OCI-LY3 (cell line): ENCODE measurements at regions not wholly inside any gene's neighbourhood (a gene's known extent, or its start where the extent isn't known, plus 50 kb on each side); places are given as distances from the start of the nearest gene placed in this dataset.

ENCODE experiments used
- H2AFZ ChIP-seq: fragments of 200-600, 300-600 bp; shearing (Covaris generic); 2 replicates; pipeline ENCODE4 v1.6.0; 2014; ENCODE audit warnings: antibody characterized with exemption, low read depth, low read length
- H3K27ac ChIP-seq: fragments of 200-600, 300-600 bp; sonication (generic); 2 replicates; pipeline ENCODE4 v1.5.1; 2014; ENCODE audit warnings: mild to moderate bottlenecking, low read length, moderate library complexity, mixed read lengths
- H3K27me3 ChIP-seq: fragments of 200-600, 300-600 bp; sonication (generic); 2 replicates; pipeline ENCODE4 v1.6.1; 2014; ENCODE audit warnings: low read depth, low read length, mixed read lengths
- H3K36me3 ChIP-seq: fragments of 200-600, 300-600 bp; sonication (generic); replicated peaks from 2 replicates; pipeline ENCODE3; 2014; ENCODE audit warnings: low read depth, low read length, mixed read lengths
- H3K4me1 ChIP-seq: fragments of 300-600, 200-600 bp; sonication (generic); 2 replicates; pipeline ENCODE4 v1.6.1; 2014; ENCODE audit warnings: low read length, mixed read lengths
- H3K4me2 ChIP-seq: fragments of 200-600, 300-600 bp; sonication (generic); 2 replicates; pipeline ENCODE4 v1.6.1; 2014; ENCODE audit warnings: low read length, mixed read lengths
- H3K4me3 ChIP-seq: fragments of 300-600, 200-600 bp; sonication (generic); 2 replicates; pipeline ENCODE4 v1.5.1; 2014; ENCODE audit warnings: antibody characterized with exemption, mild to moderate bottlenecking, low read length, moderate library complexity
- H3K79me2 ChIP-seq: fragments of 300-600, 200-600 bp; shearing (Covaris generic); 2 replicates; pipeline ENCODE4 v1.6.1; 2014; ENCODE audit warnings: mild to moderate bottlenecking, low read length, mixed read lengths
- H3K9ac ChIP-seq: fragments of 300-600, 200-600 bp; shearing (Covaris generic); 2 replicates; pipeline ENCODE4 v1.6.0; 2014; ENCODE audit warnings: mild to moderate bottlenecking, low read length, moderate library complexity
- H3K9me3 ChIP-seq: fragments of 200-600, 300-600 bp; shearing (Covaris generic); 2 replicates; pipeline ENCODE4 v1.6.1; 2014; ENCODE audit warnings: low read length, mixed read lengths; ENCODE audit not compliant: insufficient read depth
- H4K20me1 ChIP-seq: fragments of 200-600, 300-600 bp; sonication (generic); 2 replicates; pipeline ENCODE4 v1.6.1; 2016; ENCODE audit warnings: low read length, mixed read lengths; ENCODE audit not compliant: insufficient read depth
- CTCF ChIP-seq: fragments of 200-600, 300-600 bp; sonication (generic); IDR thresholded peaks from 2 replicates; pipeline ENCODE4 v1.5.1; 2014; ENCODE audit warnings: antibody characterized with exemption, low read length, low read depth
- EZH2phosphoT487 ChIP-seq: fragments of 200-600 bp; shearing (Covaris generic); IDR thresholded peaks from 2 replicates; pipeline ENCODE4 v1.6.1; 2018; ENCODE audit warnings: antibody characterized with exemption, mixed run types, low read depth

- H3K4me2 ChIP-seq = no peak overlapping the region
- TF ChIP-seq EZH2phosphoT487 (no peak), CTCF (no peak)
- no peak overlapping the region for H3K4me3 ChIP-seq
- no peaks in the 10 kb centered on the region for H3K79me2 ChIP-seq
- H3K27ac ChIP-seq = no peak overlapping the region
- no peaks in the 10 kb centered on the region for H3K4me1 ChIP-seq
- no peak overlapping the region for H2AFZ ChIP-seq
- peaks cover 8% of the 10 kb centered on the region; the same call in 1 of the 2 replicates for H3K27me3 ChIP-seq
- no peaks in the 10 kb centered on the region for H3K9me3 ChIP-seq
- no peak overlapping the region for H3K9ac ChIP-seq
- H4K20me1 ChIP-seq = no peaks in the 10 kb centered on the region
- no peaks in the 10 kb centered on the region for H3K36me3 ChIP-seq
Measured at GRCh38 chr6:166763606-166764472, 136.8 kb upstream of the RPS6KA2 start.

DNA sequence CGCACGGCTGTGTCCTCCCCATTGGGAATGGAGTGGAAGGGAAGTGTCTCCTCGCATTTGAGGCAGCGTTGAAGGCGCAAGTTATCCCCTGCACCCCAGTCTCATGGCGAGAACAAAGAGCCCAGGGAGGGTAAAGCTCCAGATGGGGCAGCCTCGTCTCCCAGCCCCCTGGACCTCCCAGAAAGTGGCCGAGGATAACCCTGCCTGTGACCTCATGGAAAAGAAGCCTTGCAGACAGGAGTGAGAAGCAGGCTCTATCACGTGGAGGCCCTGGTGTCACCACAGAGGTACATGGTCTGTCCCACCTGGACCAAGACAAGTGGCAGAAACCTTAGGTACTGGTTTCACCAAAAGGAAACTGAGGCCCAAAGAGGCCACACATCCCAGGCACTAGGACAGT, 134.8 kb upstream of the RPS6KA2 start:
- H3K27me3 ChIP-seq = peaks cover 23% of the 10 kb centered on the region
- no peaks in the 10 kb centered on the region for H3K36me3 ChIP-seq
- H3K9ac ChIP-seq = no peak overlapping the region
- TF ChIP-seq CTCF (no peak), EZH2phosphoT487 (no peak)
- H3K4me2 ChIP-seq = no peak overlapping the region
- no peak overlapping the region for H3K27ac ChIP-seq
- H3K9me3 ChIP-seq = no peaks in the 10 kb centered on the region
- no peaks in the 10 kb centered on the region for H3K79me2 ChIP-seq
- no peak overlapping the region for H3K4me3 ChIP-seq
- H3K4me1 ChIP-seq = no peaks in the 10 kb centered on the region
- no peak overlapping the region for H2AFZ ChIP-seq
- H4K20me1 ChIP-seq = no peaks in the 10 kb centered on the region

- no peaks in the 10 kb centered on the region for H3K9me3 ChIP-seq
- no peaks in the 10 kb centered on the region for H3K36me3 ChIP-seq
- TF ChIP-seq CTCF (no peak), EZH2phosphoT487 (no peak)
- no peak overlapping the region for H3K9ac ChIP-seq
- H3K4me2 ChIP-seq = no peak overlapping the region
- H3K4me3 ChIP-seq = no peak overlapping the region
- no peaks in the 10 kb centered on the region for H3K79me2 ChIP-seq
- H3K27ac ChIP-seq = no peak overlapping the region
- no peaks in the 10 kb centered on the region for H4K20me1 ChIP-seq
- no peak overlapping the region for H2AFZ ChIP-seq
- H3K27me3 ChIP-seq = peaks cover 23% of the 10 kb centered on the region
- no peaks in the 10 kb centered on the region for H3K4me1 ChIP-seq
Measured at GRCh38 chr6:166760288-166760687, 133.2 kb upstream of the RPS6KA2 start.

- Histone ChIP-seq H3K4me2 (no peak overlapping the region), H3K4me3 (no peak overlapping the region), H3K36me3 (no peaks in the 10 kb centered on the region), H3K9me3 (no peaks in the 10 kb centered on the region), H3K79me2 (no peaks in the 10 kb centered on the region), H2AFZ (no peak overlapping the region), H4K20me1 (no peaks in the 10 kb centered on the region), H3K27ac (no peak overlapping the region), H3K9ac (no peak overlapping the region), H3K4me1 (no peaks in the 10 kb centered on the region), H3K27me3 (peaks cover 23% of the 10 kb centered on the region)
- no peak for TF ChIP-seq EZH2phosphoT487
- no peak for TF ChIP-seq CTCF
Measured at GRCh38 chr6:166758136-166758704, 131.2 kb upstream of the RPS6KA2 start.
